Panc1 (cell line): ENCODE measurements at regions not wholly inside any gene's neighbourhood (a gene's known extent, or its start where the extent isn't known, plus 50 kb on each side); places are given as distances from the start of the nearest gene placed in this dataset.

Experiments
- CTCF ChIP-seq: fragments of 450-650 bp; IDR thresholded peaks from 2 replicates; pipeline ENCODE4 v1.5.1; 2017; ENCODE audit warnings: mild to moderate bottlenecking
- REST ChIP-seq, 2 experiments: IDR thresholded peaks; 2 replicates each; pipeline ENCODE4 v1.6.1; 2011 to 2012; ENCODE audit warnings: low read depth in 2 of 2, control low read depth in 1 of 2, low read length in 1 of 2, mild to moderate bottlenecking in 1 of 2, moderate library complexity in 1 of 2; ENCODE audit not compliant: insufficient read depth in 1 of 2

GRCh38 chr1:38225745-38226144 is 179.2 kb upstream of the POU3F1 start:
- TF ChIP-seq CTCF (no peak), REST (IDR thresholded peaks at IDR 0.05; ENCODE audit: insufficient read depth in 1 of 2, low read depth in 2 of 2, low read length in 1 of 2) (no peak)
